ENCODE measurements at regions not wholly inside any gene's neighbourhood (a gene's known extent, or its start where the extent isn't known, plus 50 kb on each side); places are given as distances from the start of the nearest gene placed in this dataset.
"Not testable (repeated sequence)": the region's sequence is repeated elsewhere in the genome, so short reads cannot be mapped to it uniquely, and the experiment has no call there.

- Mint-ChIP-seq H3K4me1 (no peaks in the 10 kb centered on the region), H3K4me3 (no peak overlapping the region), H3K27me3 (ENCODE audit: low read depth in 3 of 3) (peaks cover 0 to 6% (median 2%) of the 10 kb centered on the region in 3 donors), H3K9me3 (peaks cover 0 to 5% (median 2%) of the 10 kb centered on the region in 7 donors), H3K27ac (no peak overlapping the region), H3K36me3 (no peaks in the 10 kb centered on the region)
- Histone ChIP-seq H3K9ac (ENCODE audit: insufficient read depth, low read length, poor library complexity, severe bottlenecking) (no peak overlapping the region), H3K4me2 (replicated peaks; ENCODE audit: extremely low read depth, low read length, poor library complexity, severe bottlenecking) (no peak overlapping the region), H3K4me1 (ENCODE audit: control insufficient read depth in 1 of 2, insufficient read depth in 2 of 2, low read length in 2 of 2) (no peaks in the 10 kb centered on the region), H3K9me3 (replicated peaks in 1 of 2; ENCODE audit: control insufficient read depth in 1 of 2, insufficient read depth in 1 of 2, low read length in 2 of 2) (no peaks in the 10 kb centered on the region), H3K27me3 (ENCODE audit: control insufficient read depth in 2 of 2, insufficient read depth in 2 of 2, low read length in 2 of 2) (no peaks in the 10 kb centered on the region), H4K20me1 (ENCODE audit: insufficient read depth, low read length) (no peaks in the 10 kb centered on the region), H3K79me2 (ENCODE audit: insufficient read depth, low read length) (no peaks in the 10 kb centered on the region), H3K36me3 (replicated peaks in 1 of 2; ENCODE audit: control insufficient read depth in 1 of 2, insufficient read depth in 2 of 2, low read length in 2 of 2) (no peaks in the 10 kb centered on the region), H3K27ac (ENCODE audit: low read depth in 1 of 2, low read length in 2 of 2) (no peak overlapping the region), H2AFZ (ENCODE audit: insufficient read depth, low read depth, low read length, poor library complexity, severe bottlenecking) (no peak overlapping the region), H3K4me3 (replicated peaks in 1 of 3; ENCODE audit: low read depth in 2 of 3, low read length in 3 of 3) (no peak overlapping the region)
- no peak for TF ChIP-seq CTCF (IDR thresholded peaks at IDR 0.05)
- no peak for DNase-seq
- intact Hi-C loops (cut with micrococcal nuclease), result no loop called here
- WGBS (ENCODE audit: insufficient coverage), result 94% methylated on average over 6 of the region's 10 CpGs
Observed at GRCh38 chr6:9126878-9127560, 691.7 kb upstream of the SLC35B3 start.

GRCh38 chr6:9126034-9126433 lies 690.7 kb upstream of the SLC35B3 start:
- H4K20me1 ChIP-seq (ENCODE audit: insufficient read depth, low read length); H3K27me3 Mint-ChIP-seq (ENCODE audit: low read depth in 3 of 3); H3K36me3 ChIP-seq (replicated peaks in 1 of 2; ENCODE audit: control insufficient read depth in 1 of 2, insufficient read depth in 2 of 2, low read length in 2 of 2); H3K79me2 ChIP-seq (ENCODE audit: insufficient read depth, low read length); DNase-seq; H3K9me3 ChIP-seq (replicated peaks in 1 of 2; ENCODE audit: control insufficient read depth in 1 of 2, insufficient read depth in 1 of 2, low read length in 2 of 2); H3K27ac Mint-ChIP-seq; H3K4me1 Mint-ChIP-seq; H3K4me3 Mint-ChIP-seq; H3K4me3 ChIP-seq (replicated peaks in 1 of 3; ENCODE audit: low read depth in 2 of 3, low read length in 3 of 3); H3K4me2 ChIP-seq (replicated peaks; ENCODE audit: extremely low read depth, low read length, poor library complexity, severe bottlenecking); H3K36me3 Mint-ChIP-seq; H3K9ac ChIP-seq (ENCODE audit: insufficient read depth, low read length, poor library complexity, severe bottlenecking); H3K27me3 ChIP-seq (ENCODE audit: control insufficient read depth in 2 of 2, insufficient read depth in 2 of 2, low read length in 2 of 2); H3K27ac ChIP-seq (ENCODE audit: low read depth in 1 of 2, low read length in 2 of 2); intact Hi-C loops (cut with micrococcal nuclease); H3K4me1 ChIP-seq (ENCODE audit: control insufficient read depth in 1 of 2, insufficient read depth in 2 of 2, low read length in 2 of 2); H3K9me3 Mint-ChIP-seq; H2AFZ ChIP-seq (ENCODE audit: insufficient read depth, low read depth, low read length, poor library complexity, severe bottlenecking): not testable (repeated sequence)
- 100% methylated on average over 1 of the region's 10 CpGs for WGBS (ENCODE audit: insufficient coverage)
